Stimulated activated memory B cell treated with anti-CD40 and anti-IgM and Interleukin-4, amounts not matched to agents 10 μg/mL and 1 μg/mL and 100 μg/mL, for 72 hours (primary cell): ENCODE measurements at regions not wholly inside any gene's neighbourhood (a gene's known extent, or its start where the extent isn't known, plus 50 kb on each side); places are given as distances from the start of the nearest gene placed in this dataset.

ENCODE experiments used
- ATAC-seq: fragments of 150-1000 bp; cut with Tn5 transposase; 2 replicates; pipeline ENCODE4 v1.10.0; 2021
- H3K27ac Mint-ChIP-seq: one replicate; pipeline ENCODE4 v1.8.0; 2022; ENCODE audit warnings: mild to moderate bottlenecking, mixed read lengths
- H3K27me3 Mint-ChIP-seq: one replicate; pipeline ENCODE4 v1.8.0; 2022; ENCODE audit warnings: mixed read lengths
- H3K36me3 Mint-ChIP-seq: one replicate; pipeline ENCODE4 v1.8.0; 2022; ENCODE audit warnings: mixed read lengths
- H3K4me1 Mint-ChIP-seq: one replicate; pipeline ENCODE4 v1.8.0; 2022; ENCODE audit warnings: mixed read lengths
- H3K4me3 Mint-ChIP-seq: one replicate; pipeline ENCODE4 v1.8.0; 2022; ENCODE audit warnings: mild to moderate bottlenecking, moderate library complexity, mixed read lengths
- H3K9me3 Mint-ChIP-seq: one replicate; pipeline ENCODE4 v1.8.0; 2022; ENCODE audit warnings: mixed read lengths

- Mint-ChIP-seq H3K9me3 (no peaks in the 10 kb centered on the region), H3K36me3 (no peaks in the 10 kb centered on the region), H3K27ac (no peak overlapping the region), H3K4me1 (peaks cover 6% of the 10 kb centered on the region), H3K27me3 (no peaks in the 10 kb centered on the region), H3K4me3 (no peak overlapping the region)
- ATAC-seq = no peak
Observed at GRCh38 chr1:112260699-112261098, 135.3 kb upstream of the CTTNBP2NL start.

GRCh38 chr1:112262316-112262715, 133.7 kb upstream of the CTTNBP2NL start:
- no peak overlapping the region for H3K4me3 Mint-ChIP-seq
- H3K9me3 Mint-ChIP-seq = no peaks in the 10 kb centered on the region
- peaks cover 6% of the 10 kb centered on the region for H3K4me1 Mint-ChIP-seq
- H3K27me3 Mint-ChIP-seq = no peaks in the 10 kb centered on the region
- no peak overlapping the region for H3K27ac Mint-ChIP-seq
- no peaks in the 10 kb centered on the region for H3K36me3 Mint-ChIP-seq
- ATAC-seq = no peak

GRCh38 chr1:112263042-112263441, 133.0 kb upstream of the CTTNBP2NL start:
- no peak overlapping the region for H3K4me3 Mint-ChIP-seq
- no peaks in the 10 kb centered on the region for H3K36me3 Mint-ChIP-seq
- no peaks in the 10 kb centered on the region for H3K27me3 Mint-ChIP-seq
- H3K27ac Mint-ChIP-seq = no peak overlapping the region
- H3K4me1 Mint-ChIP-seq = peaks cover 6% of the 10 kb centered on the region
- no peaks in the 10 kb centered on the region for H3K9me3 Mint-ChIP-seq
- no peak for ATAC-seq

GRCh38 chr1:112263453-112263852, 132.6 kb upstream of the CTTNBP2NL start:
- no peak for ATAC-seq
- no peaks in the 10 kb centered on the region for H3K36me3 Mint-ChIP-seq
- H3K9me3 Mint-ChIP-seq = no peaks in the 10 kb centered on the region
- H3K27ac Mint-ChIP-seq = no peak overlapping the region
- H3K4me3 Mint-ChIP-seq = no peak overlapping the region
- H3K27me3 Mint-ChIP-seq = no peaks in the 10 kb centered on the region
- peaks cover 6% of the 10 kb centered on the region for H3K4me1 Mint-ChIP-seq

- Mint-ChIP-seq H3K9me3 (no peaks in the 10 kb centered on the region), H3K36me3 (no peaks in the 10 kb centered on the region), H3K27me3 (no peaks in the 10 kb centered on the region), H3K4me3 (no peak overlapping the region), H3K27ac (no peak overlapping the region), H3K4me1 (peaks cover 6% of the 10 kb centered on the region)
- ATAC-seq = no peak
Observed at GRCh38 chr1:112264010-112264409, 132.0 kb upstream of the CTTNBP2NL start.

- Mint-ChIP-seq H3K27me3 (no peaks in the 10 kb centered on the region), H3K4me3 (no peak overlapping the region), H3K36me3 (no peaks in the 10 kb centered on the region), H3K4me1 (peaks cover 6% of the 10 kb centered on the region), H3K9me3 (no peaks in the 10 kb centered on the region), H3K27ac (no peak overlapping the region)
- no peak for ATAC-seq
Observed at GRCh38 chr1:112264553-112264952, 131.5 kb upstream of the CTTNBP2NL start.

- no peak for ATAC-seq
- peaks cover 2% of the 10 kb centered on the region for H3K9me3 Mint-ChIP-seq
- no peak overlapping the region for H3K27ac Mint-ChIP-seq
- no peaks in the 10 kb centered on the region for H3K36me3 Mint-ChIP-seq
- H3K27me3 Mint-ChIP-seq = peaks cover 12% of the 10 kb centered on the region
- H3K4me1 Mint-ChIP-seq = peaks cover 6% of the 10 kb centered on the region
- H3K4me3 Mint-ChIP-seq = no peak overlapping the region
Observed at GRCh38 chr1:112265931-112266330, 130.1 kb upstream of the CTTNBP2NL start.

GRCh38 chr1:112267206-112267605, 128.8 kb upstream of the CTTNBP2NL start:
- H3K36me3 Mint-ChIP-seq = no peaks in the 10 kb centered on the region
- peaks cover 3% of the 10 kb centered on the region for H3K9me3 Mint-ChIP-seq
- no peak overlapping the region for H3K27ac Mint-ChIP-seq
- no peak for ATAC-seq
- H3K4me3 Mint-ChIP-seq = no peak overlapping the region
- H3K4me1 Mint-ChIP-seq = peaks cover 6% of the 10 kb centered on the region
- H3K27me3 Mint-ChIP-seq = peaks cover 20% of the 10 kb centered on the region

GRCh38 chr1:112267929-112268328, 128.1 kb upstream of the CTTNBP2NL start:
- ATAC-seq = no peak
- Mint-ChIP-seq H3K4me3 (no peak overlapping the region), H3K36me3 (no peaks in the 10 kb centered on the region), H3K27ac (no peak overlapping the region), H3K27me3 (peaks cover 27% of the 10 kb centered on the region), H3K9me3 (peaks cover 3% of the 10 kb centered on the region), H3K4me1 (peaks cover 6% of the 10 kb centered on the region)

GRCh38 chr1:112268408-112268807, 127.6 kb upstream of the CTTNBP2NL start:
- Mint-ChIP-seq H3K27ac (no peak overlapping the region), H3K4me3 (no peak overlapping the region), H3K27me3 (peaks cover 31% of the 10 kb centered on the region), H3K9me3 (peaks cover 3% of the 10 kb centered on the region), H3K36me3 (no peaks in the 10 kb centered on the region), H3K4me1 (peaks cover 6% of the 10 kb centered on the region)
- ATAC-seq = no peak

- no peak overlapping the region for H3K4me3 Mint-ChIP-seq
- H3K27ac Mint-ChIP-seq = no peak overlapping the region
- no peak for ATAC-seq
- H3K27me3 Mint-ChIP-seq = peaks cover 49% of the 10 kb centered on the region
- H3K36me3 Mint-ChIP-seq = no peaks in the 10 kb centered on the region
- H3K4me1 Mint-ChIP-seq = no peaks in the 10 kb centered on the region
- H3K9me3 Mint-ChIP-seq = peaks cover 13% of the 10 kb centered on the region
Observed at GRCh38 chr1:112271270-112271669, 124.7 kb upstream of the CTTNBP2NL start.

GRCh38 chr1:112272101-112272772, 123.8 kb upstream of the CTTNBP2NL start:
- Mint-ChIP-seq H3K4me3 (no peak overlapping the region), H3K27me3 (peaks cover 49% of the 10 kb centered on the region), H3K36me3 (no peaks in the 10 kb centered on the region)

GRCh38 chr1:112284796-112285195, 111.2 kb upstream of the CTTNBP2NL start:
- no peak overlapping the region for H3K27ac Mint-ChIP-seq

More at GRCh38 chr1:112272101-112272772, 123.8 kb upstream of the CTTNBP2NL start:
- H3K9me3 Mint-ChIP-seq = peaks cover 13% of the 10 kb centered on the region
- H3K27ac Mint-ChIP-seq = no peak overlapping the region
- ATAC-seq = no peak
- H3K4me1 Mint-ChIP-seq = no peaks in the 10 kb centered on the region

GRCh38 chr1:112285316-112285715, 110.7 kb upstream of the CTTNBP2NL start:
- no peaks in the 10 kb centered on the region for H3K36me3 Mint-ChIP-seq
- no peak overlapping the region for H3K4me3 Mint-ChIP-seq
- peaks cover 4% of the 10 kb centered on the region for H3K9me3 Mint-ChIP-seq
- H3K27ac Mint-ChIP-seq = no peak overlapping the region
- H3K27me3 Mint-ChIP-seq = peaks cover 57% of the 10 kb centered on the region
- ATAC-seq = no peak
- H3K4me1 Mint-ChIP-seq = no peaks in the 10 kb centered on the region

More at GRCh38 chr1:112284796-112285195, 111.2 kb upstream of the CTTNBP2NL start:
- Mint-ChIP-seq H3K4me1 (no peaks in the 10 kb centered on the region), H3K9me3 (peaks cover 4% of the 10 kb centered on the region), H3K36me3 (no peaks in the 10 kb centered on the region), H3K27me3 (peaks cover 51% of the 10 kb centered on the region), H3K4me3 (no peak overlapping the region)
- no peak for ATAC-seq

GRCh38 chr1:112285746-112286145, 110.3 kb upstream of the CTTNBP2NL start:
- Mint-ChIP-seq H3K9me3 (peaks cover 4% of the 10 kb centered on the region), H3K4me1 (no peaks in the 10 kb centered on the region), H3K4me3 (no peak overlapping the region), H3K27ac (no peak overlapping the region), H3K36me3 (no peaks in the 10 kb centered on the region), H3K27me3 (peaks cover 61% of the 10 kb centered on the region)
- no peak for ATAC-seq

- Mint-ChIP-seq H3K27me3 (peaks cover 14% of the 10 kb centered on the region), H3K36me3 (peaks cover 5% of the 10 kb centered on the region), H3K27ac (no peak overlapping the region), H3K4me1 (no peaks in the 10 kb centered on the region), H3K4me3 (no peak overlapping the region), H3K9me3 (peaks cover 12% of the 10 kb centered on the region)
- ATAC-seq = no peak
Observed at GRCh38 chr1:112296908-112297307, 99.1 kb upstream of the CTTNBP2NL start.
